GM20000 (cell line): ENCODE measurements at regions not wholly inside any gene's neighbourhood (a gene's known extent, or its start where the extent isn't known, plus 50 kb on each side); places are given as distances from the start of the nearest gene placed in this dataset.

Source experiments
- DNase-seq: peaks from one replicate; pipeline ENCODE4 v3.0.0; 2012; ENCODE audit warnings: low spot score
- TF ChIP-seq, protein P1 (sequence below): IDR thresholded peaks from 2 replicates; pipeline ENCODE4 v1.5.1; 2012; ENCODE audit warnings: mild to moderate bottlenecking, control low read depth; ENCODE audit errors: extremely low read depth, missing control alignments

DNA sequence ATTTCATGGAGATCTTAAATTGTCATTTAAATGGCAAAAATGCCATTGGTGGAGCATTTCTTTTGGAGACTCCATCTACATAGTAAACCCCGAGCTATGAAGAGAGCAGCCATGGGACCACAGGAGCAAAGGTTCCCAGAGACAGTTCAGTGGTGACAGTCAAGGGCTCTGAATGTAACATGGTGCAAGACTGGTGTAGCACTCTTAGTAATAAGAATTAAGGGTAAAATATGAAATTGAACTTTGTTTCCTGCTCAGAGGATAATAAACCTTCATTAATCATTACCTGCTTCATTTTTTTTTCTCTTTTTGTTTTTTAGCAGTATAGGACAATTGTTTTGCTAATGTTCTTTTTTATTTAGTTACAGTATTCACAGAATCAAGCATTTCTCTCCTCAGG, 717.5 kb upstream of the POM121L12 start:
- TF ChIP-seq, protein P1, sequence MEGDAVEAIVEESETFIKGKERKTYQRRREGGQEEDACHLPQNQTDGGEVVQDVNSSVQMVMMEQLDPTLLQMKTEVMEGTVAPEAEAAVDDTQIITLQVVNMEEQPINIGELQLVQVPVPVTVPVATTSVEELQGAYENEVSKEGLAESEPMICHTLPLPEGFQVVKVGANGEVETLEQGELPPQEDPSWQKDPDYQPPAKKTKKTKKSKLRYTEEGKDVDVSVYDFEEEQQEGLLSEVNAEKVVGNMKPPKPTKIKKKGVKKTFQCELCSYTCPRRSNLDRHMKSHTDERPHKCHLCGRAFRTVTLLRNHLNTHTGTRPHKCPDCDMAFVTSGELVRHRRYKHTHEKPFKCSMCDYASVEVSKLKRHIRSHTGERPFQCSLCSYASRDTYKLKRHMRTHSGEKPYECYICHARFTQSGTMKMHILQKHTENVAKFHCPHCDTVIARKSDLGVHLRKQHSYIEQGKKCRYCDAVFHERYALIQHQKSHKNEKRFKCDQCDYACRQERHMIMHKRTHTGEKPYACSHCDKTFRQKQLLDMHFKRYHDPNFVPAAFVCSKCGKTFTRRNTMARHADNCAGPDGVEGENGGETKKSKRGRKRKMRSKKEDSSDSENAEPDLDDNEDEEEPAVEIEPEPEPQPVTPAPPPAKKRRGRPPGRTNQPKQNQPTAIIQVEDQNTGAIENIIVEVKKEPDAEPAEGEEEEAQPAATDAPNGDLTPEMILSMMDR: no peak
- DNase-seq: no peak

DNA sequence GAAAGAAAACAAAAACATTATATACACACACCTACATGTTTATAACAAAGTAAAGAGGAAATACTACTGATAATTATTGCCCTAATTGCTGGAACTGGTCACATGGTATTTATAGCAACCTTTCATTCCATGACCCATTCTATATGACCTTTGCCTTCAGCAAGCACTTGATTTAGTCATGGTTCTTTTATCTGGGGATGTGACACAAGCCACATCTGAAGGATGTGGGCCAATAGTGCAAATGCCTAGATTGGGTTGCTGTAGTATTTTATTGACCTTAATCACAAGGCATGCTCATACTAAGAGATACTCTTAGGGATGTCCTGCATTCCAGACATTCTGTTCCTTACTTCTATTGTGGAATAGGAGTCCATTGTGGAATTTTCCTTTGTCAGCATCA, 723.5 kb upstream of the POM121L12 start:
- TF ChIP-seq, protein P1: no peak
- DNase-seq: no peak

DNA sequence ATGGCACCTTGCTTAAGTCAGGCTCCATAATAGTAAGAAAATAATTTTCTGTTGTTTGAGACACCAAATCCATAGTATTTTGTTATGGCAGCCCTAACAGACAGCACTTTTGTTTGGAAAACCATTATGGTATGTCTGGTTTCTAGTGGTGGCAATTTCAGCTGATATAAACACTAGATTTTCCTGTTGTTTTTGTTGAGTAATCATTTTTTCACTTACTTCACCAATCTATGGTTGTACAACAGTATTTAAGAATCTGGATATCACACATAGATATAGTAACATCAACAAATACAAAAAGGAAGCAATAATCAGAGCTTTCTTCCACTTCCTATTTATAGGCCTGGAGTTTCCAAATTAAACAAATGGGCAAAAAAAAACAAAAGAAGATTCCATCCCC, 725.8 kb upstream of the POM121L12 start:
- no peak for DNase-seq
- TF ChIP-seq, protein P1: no peak

DNA sequence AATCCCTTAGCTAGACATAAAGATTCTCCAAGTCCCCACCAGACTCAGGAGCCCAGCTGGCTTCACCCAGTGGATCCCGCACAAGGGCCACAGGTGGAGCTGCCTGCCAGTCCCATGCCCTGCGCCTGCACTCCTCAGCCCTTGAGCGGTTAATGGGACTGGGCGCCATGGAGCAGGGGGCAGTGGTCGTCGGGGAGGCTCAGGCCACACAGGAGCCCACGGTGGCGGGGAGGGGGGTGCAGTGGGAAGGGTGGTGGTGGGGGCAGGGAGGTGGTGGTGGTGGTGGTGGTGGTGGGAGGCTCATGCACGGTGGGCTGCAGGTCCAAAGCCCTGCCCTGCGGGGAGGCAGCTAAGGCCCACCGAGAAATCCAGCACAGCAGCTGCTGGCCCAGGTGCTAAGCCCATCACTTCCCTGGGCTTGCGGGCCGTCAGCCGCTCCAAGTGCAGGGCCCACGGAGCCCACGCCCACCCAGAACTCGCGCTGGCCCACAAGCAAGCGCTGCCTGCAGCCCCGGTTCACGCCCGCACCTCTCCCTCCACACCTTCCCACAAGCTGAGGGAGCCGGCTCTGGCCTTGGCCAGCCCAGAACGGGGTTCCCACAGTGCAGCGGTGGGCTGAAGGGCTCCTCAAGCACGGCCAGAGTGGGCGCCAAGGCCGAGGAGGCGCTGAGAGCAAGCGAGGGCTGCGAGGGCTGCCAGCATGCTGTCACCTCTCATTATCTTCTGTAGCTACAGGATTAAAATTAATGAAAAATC, 732.5 kb upstream of the POM121L12 start:
- TF ChIP-seq, protein P1: no peak

DNA sequence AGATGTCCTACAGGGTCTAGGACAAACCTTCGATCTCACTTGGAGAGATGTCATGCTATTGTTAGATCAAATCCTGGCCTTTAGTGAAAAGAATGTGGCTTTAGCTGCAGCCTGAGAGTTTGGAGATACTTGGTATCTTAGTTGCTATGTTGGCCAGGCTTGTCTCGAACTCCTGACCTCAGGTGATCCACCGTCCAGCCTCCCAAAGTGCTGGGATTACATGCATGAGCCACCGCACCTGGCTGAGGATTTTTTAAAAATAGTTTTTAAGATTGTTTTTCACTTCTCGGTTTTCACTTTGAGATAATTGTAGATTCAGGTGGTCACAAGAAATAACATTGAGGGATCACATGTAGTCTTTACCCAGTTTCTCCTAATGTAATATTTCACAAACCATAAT, 738.3 kb upstream of the POM121L12 start:
- TF ChIP-seq, protein P1: no peak
- no peak for DNase-seq

More for the DNA sequence above, 732.5 kb upstream of the POM121L12 start:
- no peak for DNase-seq

DNA sequence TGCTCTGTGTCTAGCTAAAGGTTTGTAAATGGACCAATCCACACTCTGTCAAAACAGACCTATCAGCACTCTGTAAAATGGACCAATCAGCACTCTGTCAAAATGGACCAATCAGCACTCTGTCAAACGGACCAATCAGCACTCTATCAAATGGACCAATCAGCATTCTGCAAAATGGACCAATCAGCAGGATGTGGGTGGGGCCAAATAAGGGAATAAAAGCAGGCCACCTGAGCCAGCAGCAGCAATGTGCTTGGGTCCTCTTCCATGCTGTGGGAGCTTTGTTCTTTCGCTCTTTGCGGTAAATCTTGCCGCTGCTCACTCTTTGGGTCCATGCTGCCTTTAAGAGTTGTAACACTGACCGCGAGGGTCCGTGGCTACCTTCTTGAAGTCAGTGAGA, 740.5 kb upstream of the POM121L12 start:
- TF ChIP-seq, protein P1: no peak
- no peak for DNase-seq

DNA sequence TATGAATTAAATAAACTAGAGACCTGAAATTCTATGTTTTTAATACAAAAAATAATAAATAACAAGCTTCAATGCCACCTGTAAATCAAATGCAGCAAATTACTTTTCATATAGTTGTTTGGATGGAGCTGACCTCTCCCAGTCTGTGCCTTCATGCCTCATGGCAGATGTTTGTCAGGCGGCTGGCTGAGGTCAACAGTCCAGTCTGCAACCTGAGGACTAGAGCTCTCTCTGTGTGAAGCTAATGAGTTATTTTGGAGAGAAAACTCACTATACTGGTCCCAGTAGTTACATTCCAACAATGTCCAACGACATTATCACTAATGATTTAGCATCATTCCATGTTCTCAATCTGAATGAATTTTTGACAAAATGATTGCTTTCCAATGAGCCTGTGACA, 746.2 kb upstream of the POM121L12 start:
- TF ChIP-seq, protein P1: no peak
- no peak for DNase-seq
